ENCODE measurements at regions not wholly inside any gene's neighbourhood (a gene's known extent, or its start where the extent isn't known, plus 50 kb on each side); places are given as distances from the start of the nearest gene placed in this dataset.
"Not testable (repeated sequence)": the region's sequence is repeated elsewhere in the genome, so short reads cannot be mapped to it uniquely, and the experiment has no call there.

- TF ChIP-seq, protein P1, sequence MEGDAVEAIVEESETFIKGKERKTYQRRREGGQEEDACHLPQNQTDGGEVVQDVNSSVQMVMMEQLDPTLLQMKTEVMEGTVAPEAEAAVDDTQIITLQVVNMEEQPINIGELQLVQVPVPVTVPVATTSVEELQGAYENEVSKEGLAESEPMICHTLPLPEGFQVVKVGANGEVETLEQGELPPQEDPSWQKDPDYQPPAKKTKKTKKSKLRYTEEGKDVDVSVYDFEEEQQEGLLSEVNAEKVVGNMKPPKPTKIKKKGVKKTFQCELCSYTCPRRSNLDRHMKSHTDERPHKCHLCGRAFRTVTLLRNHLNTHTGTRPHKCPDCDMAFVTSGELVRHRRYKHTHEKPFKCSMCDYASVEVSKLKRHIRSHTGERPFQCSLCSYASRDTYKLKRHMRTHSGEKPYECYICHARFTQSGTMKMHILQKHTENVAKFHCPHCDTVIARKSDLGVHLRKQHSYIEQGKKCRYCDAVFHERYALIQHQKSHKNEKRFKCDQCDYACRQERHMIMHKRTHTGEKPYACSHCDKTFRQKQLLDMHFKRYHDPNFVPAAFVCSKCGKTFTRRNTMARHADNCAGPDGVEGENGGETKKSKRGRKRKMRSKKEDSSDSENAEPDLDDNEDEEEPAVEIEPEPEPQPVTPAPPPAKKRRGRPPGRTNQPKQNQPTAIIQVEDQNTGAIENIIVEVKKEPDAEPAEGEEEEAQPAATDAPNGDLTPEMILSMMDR (IDR thresholded peaks at IDR 0.05; ENCODE audit: extremely low read depth in 1 of 2, insufficient read depth in 1 of 2, low read depth in 1 of 2, low read length in 2 of 2): not testable (repeated sequence)
- not testable (repeated sequence) for TF ChIP-seq POLR2A (IDR thresholded peaks at IDR 0.05; ENCODE audit: low read depth, low read length); POLR2AphosphoS5 (IDR thresholded peaks at IDR 0.05; ENCODE audit: insufficient read depth, low read depth, low read length); MAX (IDR thresholded peaks at IDR 0.05; ENCODE audit: insufficient read depth, insufficient read length); JUN (IDR thresholded peaks at IDR 0.05; ENCODE audit: borderline replicate concordance, insufficient read depth, insufficient read length, low read depth); EZH2 (IDR thresholded peaks at IDR 0.05; ENCODE audit: borderline replicate concordance, low read depth, low read length, severe bottlenecking); GATA2 (IDR thresholded peaks at IDR 0.05; ENCODE audit: insufficient read depth, insufficient read length, low read depth, low read length); FOS (IDR thresholded peaks at IDR 0.05; ENCODE audit: borderline replicate concordance, insufficient read depth, low read length)
Observed at GRCh38 chr9:42782201-42782600, 598.7 kb downstream of the SPATA31A6 start.
